OCI-LY3 (cell line): ENCODE measurements at regions not wholly inside any gene's neighbourhood (a gene's known extent, or its start where the extent isn't known, plus 50 kb on each side); places are given as distances from the start of the nearest gene placed in this dataset.

Source experiments
- H2AFZ ChIP-seq: fragments of 200-600, 300-600 bp; shearing (Covaris generic); 2 replicates; pipeline ENCODE4 v1.6.0; 2014; ENCODE audit warnings: antibody characterized with exemption, low read depth, low read length
- H3K27ac ChIP-seq: fragments of 200-600, 300-600 bp; sonication (generic); 2 replicates; pipeline ENCODE4 v1.5.1; 2014; ENCODE audit warnings: mild to moderate bottlenecking, low read length, moderate library complexity, mixed read lengths
- H3K27me3 ChIP-seq: fragments of 200-600, 300-600 bp; sonication (generic); 2 replicates; pipeline ENCODE4 v1.6.1; 2014; ENCODE audit warnings: low read depth, low read length, mixed read lengths
- H3K36me3 ChIP-seq: fragments of 200-600, 300-600 bp; sonication (generic); replicated peaks from 2 replicates; pipeline ENCODE3; 2014; ENCODE audit warnings: low read depth, low read length, mixed read lengths
- H3K4me1 ChIP-seq: fragments of 300-600, 200-600 bp; sonication (generic); 2 replicates; pipeline ENCODE4 v1.6.1; 2014; ENCODE audit warnings: low read length, mixed read lengths
- H3K4me2 ChIP-seq: fragments of 200-600, 300-600 bp; sonication (generic); 2 replicates; pipeline ENCODE4 v1.6.1; 2014; ENCODE audit warnings: low read length, mixed read lengths
- H3K4me3 ChIP-seq: fragments of 300-600, 200-600 bp; sonication (generic); 2 replicates; pipeline ENCODE4 v1.5.1; 2014; ENCODE audit warnings: antibody characterized with exemption, mild to moderate bottlenecking, low read length, moderate library complexity
- H3K79me2 ChIP-seq: fragments of 300-600, 200-600 bp; shearing (Covaris generic); 2 replicates; pipeline ENCODE4 v1.6.1; 2014; ENCODE audit warnings: mild to moderate bottlenecking, low read length, mixed read lengths
- H3K9ac ChIP-seq: fragments of 300-600, 200-600 bp; shearing (Covaris generic); 2 replicates; pipeline ENCODE4 v1.6.0; 2014; ENCODE audit warnings: mild to moderate bottlenecking, low read length, moderate library complexity
- H3K9me3 ChIP-seq: fragments of 200-600, 300-600 bp; shearing (Covaris generic); 2 replicates; pipeline ENCODE4 v1.6.1; 2014; ENCODE audit warnings: low read length, mixed read lengths; ENCODE audit not compliant: insufficient read depth
- H4K20me1 ChIP-seq: fragments of 200-600, 300-600 bp; sonication (generic); 2 replicates; pipeline ENCODE4 v1.6.1; 2016; ENCODE audit warnings: low read length, mixed read lengths; ENCODE audit not compliant: insufficient read depth
- CTCF ChIP-seq: fragments of 200-600, 300-600 bp; sonication (generic); IDR thresholded peaks from 2 replicates; pipeline ENCODE4 v1.5.1; 2014; ENCODE audit warnings: antibody characterized with exemption, low read length, low read depth
- EZH2phosphoT487 ChIP-seq: fragments of 200-600 bp; shearing (Covaris generic); IDR thresholded peaks from 2 replicates; pipeline ENCODE4 v1.6.1; 2018; ENCODE audit warnings: antibody characterized with exemption, mixed run types, low read depth

- Histone ChIP-seq H2AFZ (no peak overlapping the region), H3K4me1 (no peaks in the 10 kb centered on the region), H3K4me2 (no peak overlapping the region), H3K4me3 (no peak overlapping the region), H3K27ac (no peak overlapping the region), H3K36me3 (no peaks in the 10 kb centered on the region), H3K9me3 (no peaks in the 10 kb centered on the region), H4K20me1 (no peaks in the 10 kb centered on the region), H3K79me2 (no peaks in the 10 kb centered on the region), H3K9ac (no peak overlapping the region), H3K27me3 (no peaks in the 10 kb centered on the region)
- TF ChIP-seq EZH2phosphoT487 (no peak), CTCF (no peak)
Observed at GRCh38 chr6:19754686-19755085, 82.5 kb upstream of the ID4 start.

- TF ChIP-seq CTCF = no peak
- no peak for TF ChIP-seq EZH2phosphoT487
- Histone ChIP-seq H3K9me3 (no peaks in the 10 kb centered on the region), H3K27ac (no peak overlapping the region), H3K4me2 (no peak overlapping the region), H4K20me1 (no peaks in the 10 kb centered on the region), H2AFZ (no peak overlapping the region), H3K9ac (no peak overlapping the region), H3K4me3 (no peak overlapping the region), H3K36me3 (no peaks in the 10 kb centered on the region), H3K4me1 (no peaks in the 10 kb centered on the region), H3K27me3 (no peaks in the 10 kb centered on the region), H3K79me2 (no peaks in the 10 kb centered on the region)
Observed at GRCh38 chr6:19755181-19755580, 82.0 kb upstream of the ID4 start.

- H3K4me1 ChIP-seq = no peaks in the 10 kb centered on the region
- no peaks in the 10 kb centered on the region for H3K36me3 ChIP-seq
- no peak overlapping the region for H3K9ac ChIP-seq
- H2AFZ ChIP-seq = no peak overlapping the region
- no peaks in the 10 kb centered on the region for H3K9me3 ChIP-seq
- H3K79me2 ChIP-seq = no peaks in the 10 kb centered on the region
- TF ChIP-seq EZH2phosphoT487 (no peak), CTCF (no peak)
- no peak overlapping the region for H3K4me2 ChIP-seq
- H4K20me1 ChIP-seq = no peaks in the 10 kb centered on the region
- no peak overlapping the region for H3K4me3 ChIP-seq
- no peaks in the 10 kb centered on the region for H3K27me3 ChIP-seq
- no peak overlapping the region for H3K27ac ChIP-seq
Observed at GRCh38 chr6:19757036-19757435, 80.1 kb upstream of the ID4 start.

GRCh38 chr6:19759117-19759880 is 77.9 kb upstream of the ID4 start:
- Histone ChIP-seq H3K27ac (no peak overlapping the region), H3K4me3 (no peak overlapping the region), H3K4me1 (no peaks in the 10 kb centered on the region), H3K9ac (no peak overlapping the region), H3K27me3 (no peaks in the 10 kb centered on the region), H3K36me3 (no peaks in the 10 kb centered on the region), H4K20me1 (no peaks in the 10 kb centered on the region), H3K79me2 (no peaks in the 10 kb centered on the region), H2AFZ (no peak overlapping the region), H3K4me2 (no peak overlapping the region), H3K9me3 (no peaks in the 10 kb centered on the region)
- TF ChIP-seq CTCF (no peak), EZH2phosphoT487 (no peak)
